Prostate gland (tissue), 2 donors: ENCODE measurements at regions not wholly inside any gene's neighbourhood (a gene's known extent, or its start where the extent isn't known, plus 50 kb on each side); places are given as distances from the start of the nearest gene placed in this dataset.

Source experiments
- DNase-seq: peaks from one replicate; pipeline ENCODE4 v3.0.0-alpha.2; 2019; ENCODE audit warnings: low spot score
- H3K27ac ChIP-seq, 2 donors: fragments of 200-600 bp; sonication (generic); 2 replicates each; pipeline ENCODE4 v1.5.1; 2017 to 2019
- H3K27me3 ChIP-seq: fragments of 200-600 bp; sonication (generic); replicated peaks from 2 replicates; pipeline ENCODE4 v1.5.1; 2019; ENCODE audit not compliant: insufficient read depth
- H3K36me3 ChIP-seq, 2 donors: fragments of 200-600 bp; sonication (generic); 1 replicate in 1 of 2; 2 replicates in 1 of 2; pipeline versions ENCODE4 v1.5.1 to v1.8.1; 2017 to 2019
- H3K4me1 ChIP-seq: fragments of 200-600 bp; sonication (generic); replicated peaks from 2 replicates; pipeline ENCODE4 v1.5.1; 2019
- H3K4me3 ChIP-seq, 2 donors: fragments of 200-600 bp; sonication (generic); 2 replicates each; pipeline ENCODE4 v1.5.1; 2017 to 2019
- H3K9me3 ChIP-seq: fragments of 200-600 bp; sonication (generic); 2 replicates; pipeline ENCODE4 v1.5.1; 2017
- POLR2AphosphoS5 ChIP-seq: sonication (generic); formaldehyde crosslinking; IDR thresholded peaks from one replicate; pipeline ENCODE4 v1.6.1; 2017; ENCODE audit warnings: antibody characterized with exemption
- WGBS: methylation state at CpG from one replicate; pipeline ENCODE4 v1.1.5; 2018; 5-methylcytosine and 5-hydroxymethylcytosine counted together
- intact Hi-C: fragments of 100-400 bp; cut with DNase I; formaldehyde crosslinking; loops from one replicate; pipeline ENCODE4 v1.14.2; 2022
- TF ChIP-seq, protein P1 (sequence below), 4 experiments: fragments of 200-600 bp in 2 of 4; fragments of 450-650 bp in 2 of 4; sonication (generic) in 2 of 4; IDR thresholded peaks; 1 replicate in 3 of 4; 2 replicates in 1 of 4; pipeline ENCODE4 v1.5.1; 2016 to 2019; ENCODE audit warnings: antibody characterized with exemption in 4 of 4, mild to moderate bottlenecking in 2 of 4, moderate library complexity in 2 of 4

DNA sequence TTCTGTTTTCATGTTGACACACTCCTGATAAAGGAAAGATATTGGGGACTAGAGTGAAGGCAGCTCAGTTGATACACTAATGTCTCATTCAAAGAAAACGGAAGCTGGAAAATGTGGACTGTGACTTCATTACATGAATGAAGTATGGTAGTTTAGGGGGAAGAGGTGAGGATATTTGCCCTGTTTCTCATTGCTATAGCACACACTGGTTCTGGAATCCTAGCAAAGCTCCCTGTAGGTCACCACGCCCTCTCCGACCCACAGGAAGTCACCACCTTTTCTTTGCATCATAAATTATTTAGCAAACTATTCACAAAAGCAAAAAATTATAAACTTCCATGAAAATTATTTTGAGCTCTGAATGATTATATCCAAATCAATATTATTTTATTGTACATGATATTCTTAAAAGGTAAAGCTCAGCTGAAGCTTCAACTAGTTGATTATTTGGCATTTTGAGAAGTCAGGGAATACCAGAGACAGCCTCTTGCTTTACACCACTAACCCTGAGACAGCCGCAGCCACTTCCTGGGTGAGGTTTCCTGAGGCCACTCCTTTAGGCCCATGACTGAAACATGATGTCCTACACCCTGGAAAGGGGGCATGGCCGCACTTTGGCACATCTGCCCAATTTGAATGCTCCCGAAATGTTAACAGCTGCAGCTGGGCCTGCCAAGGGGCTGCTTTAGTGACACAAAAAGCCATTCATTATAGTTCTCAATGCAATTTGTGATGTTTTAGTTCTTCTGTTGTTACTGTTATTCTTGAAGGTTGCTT is 50.0 kb upstream of the WDFY2 start:
- WGBS = 75% methylated on average over 6 of the region's 6 CpGs
- Histone ChIP-seq H3K27me3 (no peaks in the 10 kb centered on the region), H3K4me1 (no peaks in the 10 kb centered on the region), H3K9me3 (no peaks in the 10 kb centered on the region), H3K4me3 (no peak overlapping the region), H3K36me3 (no peaks in the 10 kb centered on the region), H3K27ac (no peak overlapping the region)
- intact Hi-C loops = no loop called here
- TF ChIP-seq, protein P1, sequence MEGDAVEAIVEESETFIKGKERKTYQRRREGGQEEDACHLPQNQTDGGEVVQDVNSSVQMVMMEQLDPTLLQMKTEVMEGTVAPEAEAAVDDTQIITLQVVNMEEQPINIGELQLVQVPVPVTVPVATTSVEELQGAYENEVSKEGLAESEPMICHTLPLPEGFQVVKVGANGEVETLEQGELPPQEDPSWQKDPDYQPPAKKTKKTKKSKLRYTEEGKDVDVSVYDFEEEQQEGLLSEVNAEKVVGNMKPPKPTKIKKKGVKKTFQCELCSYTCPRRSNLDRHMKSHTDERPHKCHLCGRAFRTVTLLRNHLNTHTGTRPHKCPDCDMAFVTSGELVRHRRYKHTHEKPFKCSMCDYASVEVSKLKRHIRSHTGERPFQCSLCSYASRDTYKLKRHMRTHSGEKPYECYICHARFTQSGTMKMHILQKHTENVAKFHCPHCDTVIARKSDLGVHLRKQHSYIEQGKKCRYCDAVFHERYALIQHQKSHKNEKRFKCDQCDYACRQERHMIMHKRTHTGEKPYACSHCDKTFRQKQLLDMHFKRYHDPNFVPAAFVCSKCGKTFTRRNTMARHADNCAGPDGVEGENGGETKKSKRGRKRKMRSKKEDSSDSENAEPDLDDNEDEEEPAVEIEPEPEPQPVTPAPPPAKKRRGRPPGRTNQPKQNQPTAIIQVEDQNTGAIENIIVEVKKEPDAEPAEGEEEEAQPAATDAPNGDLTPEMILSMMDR (IDR thresholded peaks at IDR 0.05) = no peak
- TF ChIP-seq POLR2AphosphoS5 = no peak
- DNase-seq = no peak
